ENCODE measurements at regions not wholly inside any gene's neighbourhood (a gene's known extent, or its start where the extent isn't known, plus 50 kb on each side); places are given as distances from the start of the nearest gene placed in this dataset.

DNA sequence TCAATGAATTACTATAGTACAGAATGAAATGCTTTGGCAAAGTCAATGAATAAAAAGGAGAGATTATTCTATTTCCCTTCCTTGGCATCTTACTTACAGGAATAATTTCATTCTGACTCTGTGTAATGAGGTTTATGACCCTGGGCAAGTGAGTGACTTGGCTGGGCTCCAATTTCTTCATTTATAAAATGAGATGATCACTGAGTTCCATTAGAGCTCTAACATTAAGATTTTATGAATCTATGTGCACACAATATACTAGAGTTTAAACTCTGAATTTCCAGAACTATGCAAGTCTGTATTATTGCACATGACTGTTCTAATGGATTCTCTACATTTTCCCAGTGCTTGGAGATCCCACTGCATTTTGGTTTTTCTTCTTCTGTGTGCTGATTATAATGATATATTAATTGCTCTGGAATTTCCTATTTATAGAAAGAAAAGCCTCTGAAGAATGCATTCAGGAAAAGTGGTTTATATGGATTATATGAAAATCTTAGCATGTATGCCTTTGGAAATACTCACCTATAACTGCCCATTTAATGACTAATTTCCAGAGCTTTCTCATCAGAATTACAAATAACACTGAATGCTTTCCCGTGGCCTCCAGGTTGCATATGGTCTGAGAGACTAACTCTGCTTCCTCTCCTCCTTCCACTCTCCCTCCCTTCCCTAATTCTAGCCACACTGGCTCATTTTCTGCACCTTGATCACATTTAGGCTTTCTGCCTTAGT lies 97.4 kb upstream of the CHRM3 start:
- Histone ChIP-seq H3K36me3 (replicated peaks) (no peaks in the 10 kb centered on the region), H3K4me3 (no peak overlapping the region), H3K9me3 (no peaks in the 10 kb centered on the region), H3K4me1 (no peaks in the 10 kb centered on the region), H3K27me3 (ENCODE audit: low read depth) (no peaks in the 10 kb centered on the region)
- in situ Hi-C loops (cut with MboI; ENCODE audit: low sequenced_read_pairs), result no loop called here
- DNase-seq (ENCODE audit: low spot score in 2 of 2), result no peak

DNA sequence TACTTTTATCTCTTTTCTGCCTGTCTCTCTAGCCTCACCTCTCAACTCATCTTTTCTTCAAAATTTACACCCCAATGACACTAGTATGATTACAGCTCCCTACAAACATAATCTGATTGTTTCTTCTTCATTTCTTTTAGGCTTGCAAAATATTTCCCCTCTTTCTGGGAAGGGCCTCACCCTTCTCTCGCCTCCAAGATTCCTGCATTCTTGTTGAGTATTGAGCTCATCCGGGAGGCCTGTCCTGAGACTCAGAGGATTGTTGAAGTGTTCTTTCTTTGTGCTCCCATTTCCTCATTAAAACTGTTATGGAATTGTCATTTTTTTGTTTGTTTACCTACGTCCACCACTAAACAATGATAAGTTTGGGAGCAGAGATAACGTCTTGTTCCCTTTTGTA lies 99.1 kb upstream of the CHRM3 start:
- no peaks in the 10 kb centered on the region for H3K4me1 ChIP-seq
- no peaks in the 10 kb centered on the region for H3K36me3 ChIP-seq (replicated peaks)
- no peaks in the 10 kb centered on the region for H3K27me3 ChIP-seq (ENCODE audit: low read depth)
- no peak for DNase-seq (ENCODE audit: low spot score in 2 of 2)
- H3K9me3 ChIP-seq, result no peaks in the 10 kb centered on the region
- H3K4me3 ChIP-seq, result no peak overlapping the region
- in situ Hi-C loops (cut with MboI; ENCODE audit: low sequenced_read_pairs), result no loop called here

DNA sequence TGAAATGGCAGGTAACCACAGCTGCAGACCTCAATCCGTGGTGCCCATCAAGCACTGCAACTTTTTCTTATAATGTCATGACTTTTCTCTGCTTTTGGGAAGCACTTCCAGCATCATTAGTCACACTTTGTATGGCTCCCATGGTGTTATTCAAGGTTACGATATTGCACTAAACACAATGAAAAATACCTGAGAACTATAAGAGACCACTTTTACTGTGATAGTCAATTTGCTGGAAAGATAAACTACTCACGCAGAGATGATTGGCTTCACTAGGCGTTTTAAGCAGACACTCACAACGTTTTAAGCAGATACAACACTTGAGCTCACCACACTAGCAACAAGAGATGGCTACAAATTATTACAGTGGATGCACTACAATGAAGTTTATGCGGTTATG lies 103.2 kb upstream of the CHRM3 start:
- in situ Hi-C loops (cut with MboI; ENCODE audit: low sequenced_read_pairs), result no loop called here
- H3K36me3 ChIP-seq (replicated peaks), result no peaks in the 10 kb centered on the region

DNA sequence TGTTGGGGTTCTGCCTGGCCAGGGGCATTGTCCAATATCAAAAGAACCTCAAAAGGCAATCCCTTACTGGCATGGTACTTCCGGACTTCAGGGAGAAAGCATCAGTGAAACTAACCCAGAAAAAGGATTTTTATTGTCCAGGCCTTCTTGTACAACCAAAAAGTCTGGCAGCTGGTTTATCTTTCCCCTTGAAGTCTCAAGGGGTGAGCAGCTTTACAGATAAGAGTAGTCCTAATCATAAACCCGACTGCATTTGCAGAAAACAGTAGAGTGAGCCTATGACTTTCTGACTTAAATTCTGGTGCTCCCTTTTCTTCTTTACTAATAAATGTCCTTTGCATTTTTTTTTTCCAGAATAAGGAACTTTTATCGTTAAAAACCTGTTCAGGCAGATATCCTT lies 104.0 kb upstream of the CHRM3 start:
- H3K4me1 ChIP-seq, result no peaks in the 10 kb centered on the region
- H3K36me3 ChIP-seq (replicated peaks), result no peaks in the 10 kb centered on the region
- no peak for DNase-seq (ENCODE audit: low spot score in 2 of 2)
- H3K9me3 ChIP-seq, result no peaks in the 10 kb centered on the region
- in situ Hi-C loops (cut with MboI; ENCODE audit: low sequenced_read_pairs), result no loop called here
- H3K27me3 ChIP-seq (ENCODE audit: low read depth), result no peaks in the 10 kb centered on the region
- no peak overlapping the region for H3K4me3 ChIP-seq

More for the DNA sequence above, 103.2 kb upstream of the CHRM3 start:
- no peak for DNase-seq (ENCODE audit: low spot score in 2 of 2)
- H3K9me3 ChIP-seq, result no peaks in the 10 kb centered on the region
- H3K4me1 ChIP-seq, result no peaks in the 10 kb centered on the region
- H3K27me3 ChIP-seq (ENCODE audit: low read depth), result no peaks in the 10 kb centered on the region
- no peak overlapping the region for H3K4me3 ChIP-seq

DNA sequence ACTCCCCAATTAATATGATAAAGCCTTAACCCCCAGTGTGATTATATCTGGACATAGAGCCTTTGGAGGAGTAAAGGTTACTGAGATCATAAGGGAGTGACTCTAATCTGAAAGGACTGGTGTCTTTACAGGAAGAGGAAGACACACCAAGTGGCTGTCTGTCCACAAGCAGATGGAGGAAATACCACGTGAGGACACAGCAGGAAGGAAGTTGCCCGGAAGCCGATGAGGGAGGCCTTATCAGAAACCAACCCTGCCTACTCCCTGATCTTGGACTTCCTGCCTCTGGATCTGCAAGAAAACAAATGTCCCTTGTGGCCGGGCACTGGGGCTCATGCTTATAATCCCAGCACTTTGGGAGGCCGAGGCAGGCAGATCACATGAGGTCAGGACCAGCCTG lies 110.3 kb upstream of the CHRM3 start:
- H3K9me3 ChIP-seq, result no peaks in the 10 kb centered on the region
- in situ Hi-C loops (cut with MboI; ENCODE audit: low sequenced_read_pairs), result no loop called here
- H3K27me3 ChIP-seq (ENCODE audit: low read depth), result no peaks in the 10 kb centered on the region
- H3K4me1 ChIP-seq, result no peaks in the 10 kb centered on the region
- H3K36me3 ChIP-seq (replicated peaks), result no peaks in the 10 kb centered on the region
- H3K4me3 ChIP-seq, result no peak overlapping the region
- DNase-seq (ENCODE audit: low spot score in 2 of 2), result no peak

DNA sequence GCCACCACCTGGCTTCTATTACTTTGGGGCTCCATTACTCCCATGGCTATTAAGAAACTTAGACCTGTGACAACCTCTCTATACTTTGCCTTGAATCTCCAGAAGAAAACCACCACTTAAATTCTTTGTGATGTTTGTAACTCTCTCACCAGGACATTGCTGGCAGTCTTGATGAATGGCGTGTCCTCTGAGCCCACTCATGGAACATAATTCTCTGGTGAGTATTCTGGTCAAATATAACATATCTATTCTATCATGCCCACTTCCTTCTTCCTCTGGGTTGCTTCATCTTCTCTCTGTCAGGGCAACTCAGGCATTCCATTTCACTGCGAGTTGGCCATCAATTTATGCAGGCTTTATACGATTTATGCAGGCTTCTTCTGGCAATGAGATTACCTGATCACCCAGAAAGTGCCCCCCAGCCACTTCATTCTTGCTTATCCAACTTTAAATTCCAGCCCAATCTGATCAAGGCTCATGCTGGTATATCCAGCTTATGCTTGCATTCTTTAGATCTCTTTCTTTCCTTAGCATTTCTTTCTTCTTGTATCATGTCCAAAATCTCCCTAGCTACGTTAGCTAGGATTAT lies 112.0 kb upstream of the CHRM3 start:
- Histone ChIP-seq H3K4me1 (no peaks in the 10 kb centered on the region), H3K36me3 (replicated peaks) (no peaks in the 10 kb centered on the region), H3K9me3 (no peaks in the 10 kb centered on the region), H3K27me3 (ENCODE audit: low read depth) (no peaks in the 10 kb centered on the region), H3K4me3 (no peak overlapping the region)
- DNase-seq (ENCODE audit: low spot score in 2 of 2), result no peak
- in situ Hi-C loops (cut with MboI; ENCODE audit: low sequenced_read_pairs), result no loop called here

- in situ Hi-C loops (cut with MboI; ENCODE audit: low sequenced_read_pairs), result no loop called here
- Histone ChIP-seq H3K36me3 (replicated peaks) (no peaks in the 10 kb centered on the region), H3K4me1 (no peaks in the 10 kb centered on the region), H3K27me3 (ENCODE audit: low read depth) (no peaks in the 10 kb centered on the region), H3K4me3 (no peak overlapping the region), H3K9me3 (no peaks in the 10 kb centered on the region)
- DNase-seq (ENCODE audit: low spot score in 2 of 2), result no peak
These were observed 115.9 kb upstream of the CHRM3 start for GRCh38 chr1:239270509-239270908.

- H3K4me1 ChIP-seq, result no peaks in the 10 kb centered on the region
- H3K4me3 ChIP-seq, result no peak overlapping the region
- no peaks in the 10 kb centered on the region for H3K27me3 ChIP-seq (ENCODE audit: low read depth)
- no peak for DNase-seq (ENCODE audit: low spot score in 2 of 2)
- in situ Hi-C loops (cut with MboI; ENCODE audit: low sequenced_read_pairs), result no loop called here
- H3K9me3 ChIP-seq, result no peaks in the 10 kb centered on the region
- H3K36me3 ChIP-seq (replicated peaks), result no peaks in the 10 kb centered on the region
These were observed 116.7 kb upstream of the CHRM3 start for GRCh38 chr1:239269706-239270105.

- no peaks in the 10 kb centered on the region for H3K27me3 ChIP-seq (ENCODE audit: low read depth)
- no peak overlapping the region for H3K4me3 ChIP-seq
- H3K36me3 ChIP-seq (replicated peaks), result no peaks in the 10 kb centered on the region
- in situ Hi-C loops (cut with MboI; ENCODE audit: low sequenced_read_pairs), result no loop called here
- no peaks in the 10 kb centered on the region for H3K4me1 ChIP-seq
- no peak for DNase-seq (ENCODE audit: low spot score in 2 of 2)
- no peaks in the 10 kb centered on the region for H3K9me3 ChIP-seq
These were observed 117.4 kb upstream of the CHRM3 start for GRCh38 chr1:239268941-239269340.

GRCh38 chr1:239268007-239268406 lies 118.4 kb upstream of the CHRM3 start:
- no peaks in the 10 kb centered on the region for H3K4me1 ChIP-seq
- in situ Hi-C loops (cut with MboI; ENCODE audit: low sequenced_read_pairs), result no loop called here
- H3K4me3 ChIP-seq, result no peak overlapping the region
- no peaks in the 10 kb centered on the region for H3K27me3 ChIP-seq (ENCODE audit: low read depth)
- no peaks in the 10 kb centered on the region for H3K36me3 ChIP-seq (replicated peaks)
- no peak for DNase-seq (ENCODE audit: low spot score in 2 of 2)
- no peaks in the 10 kb centered on the region for H3K9me3 ChIP-seq

DNA sequence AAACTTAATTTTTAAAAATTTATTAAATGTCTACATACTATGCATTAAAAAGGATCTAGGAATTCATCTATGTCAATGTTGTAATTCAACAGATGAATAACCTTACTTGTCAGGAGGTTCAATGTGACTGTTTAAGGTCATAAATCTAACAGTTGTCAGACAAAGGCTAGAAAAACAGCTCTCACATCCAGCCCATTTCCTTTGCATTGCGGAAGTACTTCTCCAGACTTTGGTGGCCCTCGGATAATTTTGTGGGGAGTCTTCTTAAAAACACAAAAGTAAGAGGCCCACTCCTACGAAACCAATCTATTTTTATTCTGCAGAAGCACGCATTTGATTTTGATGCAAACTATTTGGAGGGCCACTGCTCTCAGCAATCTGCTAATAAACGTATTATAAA lies 122.6 kb upstream of the CHRM3 start:
- in situ Hi-C loops (cut with MboI; ENCODE audit: low sequenced_read_pairs), result no loop called here
- no peaks in the 10 kb centered on the region for H3K9me3 ChIP-seq
- no peak overlapping the region for H3K4me3 ChIP-seq
- no peaks in the 10 kb centered on the region for H3K36me3 ChIP-seq (replicated peaks)
- no peaks in the 10 kb centered on the region for H3K27me3 ChIP-seq (ENCODE audit: low read depth)
- no peak for DNase-seq (ENCODE audit: low spot score in 2 of 2)
- no peaks in the 10 kb centered on the region for H3K4me1 ChIP-seq

DNA sequence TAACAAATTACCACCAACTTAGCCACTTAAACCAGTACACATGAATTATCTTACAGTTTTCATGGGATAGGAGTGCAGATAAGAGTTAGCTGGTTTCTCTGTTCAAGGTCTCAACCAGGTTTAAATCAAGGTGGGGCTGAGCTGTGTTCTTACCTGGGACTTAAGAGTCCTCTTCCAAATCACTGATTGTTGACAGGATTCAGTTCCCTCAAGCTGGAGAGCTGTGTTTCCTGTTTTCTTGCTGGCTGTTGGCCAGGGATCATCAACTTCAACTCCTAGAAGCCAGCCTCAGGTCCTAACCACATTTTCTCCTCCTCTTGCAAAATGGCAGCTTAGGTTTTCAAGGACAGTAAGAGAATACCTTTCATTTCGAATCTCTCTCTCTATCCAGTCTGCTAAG lies 123.8 kb upstream of the CHRM3 start:
- Histone ChIP-seq H3K4me3 (no peak overlapping the region), H3K27me3 (ENCODE audit: low read depth) (no peaks in the 10 kb centered on the region), H3K4me1 (no peaks in the 10 kb centered on the region), H3K36me3 (replicated peaks) (no peaks in the 10 kb centered on the region), H3K9me3 (no peaks in the 10 kb centered on the region)
- no peak for DNase-seq (ENCODE audit: low spot score in 2 of 2)
- in situ Hi-C loops (cut with MboI; ENCODE audit: low sequenced_read_pairs), result no loop called here

- no peaks in the 10 kb centered on the region for H3K36me3 ChIP-seq (replicated peaks)
- in situ Hi-C loops (cut with MboI; ENCODE audit: low sequenced_read_pairs), result no loop called here
- no peaks in the 10 kb centered on the region for H3K4me1 ChIP-seq
- DNase-seq (ENCODE audit: low spot score in 2 of 2), result peak in 1 of 2 experiments; percentile 7
- H3K9me3 ChIP-seq, result no peaks in the 10 kb centered on the region
- H3K4me3 ChIP-seq, result no peak overlapping the region
- H3K27me3 ChIP-seq (ENCODE audit: low read depth), result no peaks in the 10 kb centered on the region
These were observed 124.8 kb upstream of the CHRM3 start for GRCh38 chr1:239261521-239261920.

DNA sequence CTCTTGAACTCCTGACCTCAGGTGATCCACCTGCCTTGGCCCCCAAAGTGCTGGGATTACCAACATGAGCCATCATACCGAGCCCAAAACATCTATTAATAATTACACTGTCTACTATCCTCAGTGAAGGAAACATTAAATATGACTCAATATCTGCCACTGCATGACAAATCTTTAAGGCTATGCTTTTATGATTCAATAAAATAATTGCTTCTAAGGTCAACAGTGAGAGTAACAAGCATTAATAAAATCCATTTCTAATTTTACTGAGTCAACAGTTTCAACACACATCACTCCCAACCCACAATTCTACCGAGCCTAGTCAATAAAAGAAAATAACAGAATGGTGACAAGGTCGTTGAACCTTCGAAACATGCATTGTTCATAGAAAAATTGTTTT lies 125.5 kb upstream of the CHRM3 start:
- Histone ChIP-seq H3K27me3 (ENCODE audit: low read depth) (no peaks in the 10 kb centered on the region), H3K36me3 (replicated peaks) (no peaks in the 10 kb centered on the region), H3K4me3 (no peak overlapping the region), H3K9me3 (no peaks in the 10 kb centered on the region), H3K4me1 (no peaks in the 10 kb centered on the region)
- DNase-seq (ENCODE audit: low spot score in 2 of 2), result no peak
- in situ Hi-C loops (cut with MboI; ENCODE audit: low sequenced_read_pairs), result no loop called here
